ENCODE measurements at regions not wholly inside any gene's neighbourhood (a gene's known extent, or its start where the extent isn't known, plus 50 kb on each side); places are given as distances from the start of the nearest gene placed in this dataset.

DNA sequence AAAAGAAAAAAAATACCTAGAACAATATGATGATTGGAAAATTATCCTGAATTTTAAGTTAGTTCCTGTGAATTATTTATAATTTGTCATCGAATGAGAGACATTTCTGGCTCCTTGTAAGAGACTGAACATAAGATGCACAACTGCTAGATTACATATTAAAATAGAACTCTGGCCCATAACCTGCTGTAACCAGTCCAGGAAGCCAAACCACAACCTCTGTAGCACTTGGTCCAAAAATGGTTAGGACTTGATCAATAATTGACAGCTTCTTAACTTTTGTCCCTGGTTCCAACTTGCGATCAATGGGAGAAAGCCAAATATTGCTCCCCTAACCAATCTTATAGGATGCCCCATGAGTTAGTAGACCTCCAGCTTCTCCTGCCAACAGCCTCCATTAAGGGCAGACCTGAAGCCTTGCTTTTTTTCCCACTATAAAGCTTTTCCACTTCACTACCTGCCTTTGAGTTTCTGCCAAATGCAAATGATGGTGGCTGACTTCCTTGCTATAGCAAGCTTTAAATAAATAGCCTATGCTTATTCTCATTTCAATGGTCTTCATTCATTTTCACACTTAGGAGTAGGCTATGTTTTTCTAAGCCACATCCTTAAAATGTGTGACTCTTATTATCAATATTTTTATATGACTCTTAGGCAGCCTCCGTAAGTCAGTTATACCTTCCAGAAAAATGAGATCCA, 224.0 kb upstream of the ARHGEF26 start:
- Histone ChIP-seq H3K27me3 (ENCODE audit: control insufficient read depth in 2 of 2, insufficient read depth in 2 of 2, low read length in 2 of 2) (no peaks in the 10 kb centered on the region), H3K4me3 (replicated peaks in 1 of 3; ENCODE audit: insufficient read depth in 1 of 3, low read depth in 1 of 3, low read length in 3 of 3) (no peak overlapping the region), H3K9me1 (replicated peaks; ENCODE audit: control insufficient read depth, extremely low read depth, insufficient read depth, low read length) (no peaks in the 10 kb centered on the region), H3K27ac (ENCODE audit: insufficient read depth, low read depth, low read length) (no peak overlapping the region), H3K9me3 (replicated peaks; ENCODE audit: control insufficient read depth, insufficient read depth, low read length) (no peaks in the 10 kb centered on the region), H3K4me2 (ENCODE audit: insufficient read depth, low read length) (no peak overlapping the region), H2AFZ (ENCODE audit: low read depth, low read length) (no peak overlapping the region), H4K20me1 (replicated peaks; ENCODE audit: control insufficient read depth, extremely low read depth, insufficient read depth, low read length) (no peaks in the 10 kb centered on the region), H3K79me2 (ENCODE audit: control insufficient read depth, insufficient read depth, low read length) (no peaks in the 10 kb centered on the region), H3K9ac (replicated peaks; ENCODE audit: extremely low read depth, insufficient read depth, low read length) (no peak overlapping the region), H3K36me3 (ENCODE audit: control insufficient read depth in 2 of 2, extremely low read depth in 1 of 2, insufficient read depth in 2 of 2, low read length in 2 of 2) (no peaks in the 10 kb centered on the region), H3K4me1 (ENCODE audit: control insufficient read depth, extremely low read depth, insufficient read depth, low read length) (no peaks in the 10 kb centered on the region)
- DNase-seq (ENCODE audit: low read depth, low spot score) (no peak), FAIRE-seq (no peak)
- no TSS peak for BruUV-seq (replicated peaks)
- intact Hi-C loops (cut with micrococcal nuclease) (loop anchor here (10.0 kb wide), 1 partner anchor 732 kb away; the partner anchor contains the start of gene RAP2B), dilution Hi-C loops (cut with MboI; ENCODE audit: extremely low pct_ligation_motif_present, low sequenced_read_pairs) (no loop called here)
- TF ChIP-seq MAX (IDR thresholded peaks at IDR 0.05; ENCODE audit: insufficient read depth, insufficient read length) (no peak), POLR2AphosphoS5 (IDR thresholded peaks at IDR 0.05; ENCODE audit: insufficient read depth, low read depth, low read length) (no peak), CTCF (IDR thresholded peaks at IDR 0.05; ENCODE audit: extremely low read depth in 1 of 2, insufficient read depth in 1 of 2, low read depth in 1 of 2, low read length in 2 of 2) (no peak), JUN (IDR thresholded peaks at IDR 0.05; ENCODE audit: borderline replicate concordance, insufficient read depth, insufficient read length, low read depth) (no peak), FOS (IDR thresholded peaks at IDR 0.05; ENCODE audit: borderline replicate concordance, insufficient read depth, low read length) (no peak), POLR2A (IDR thresholded peaks at IDR 0.05; ENCODE audit: low read depth, low read length) (no peak), EZH2 (IDR thresholded peaks at IDR 0.05; ENCODE audit: borderline replicate concordance, low read depth, low read length, severe bottlenecking) (no peak), MYC (IDR thresholded peaks at IDR 0.05; ENCODE audit: low read depth, low read length) (no peak), GATA2 (IDR thresholded peaks at IDR 0.05; ENCODE audit: insufficient read depth, insufficient read length, low read depth, low read length) (no peak)
- POLR2A ChIA-PET, result no interaction called here
- CTCF ChIA-PET, result interaction anchor here (0.8 to 1.6 kb wide), 2 partner anchors 10 to 11 kb away, joined by 3 to 4 read pairs; no protein-coding TSS in a partner anchor
